ENCODE measurements at regions not wholly inside any gene's neighbourhood (a gene's known extent, or its start where the extent isn't known, plus 50 kb on each side); places are given as distances from the start of the nearest gene placed in this dataset.

- TF ChIP-seq CTCF (IDR thresholded peaks at IDR 0.05; ENCODE audit: extremely low read depth, missing control alignments): no peak
- DNase-seq (ENCODE audit: low spot score): no peak
Measured at GRCh38 chr11:45580399-45580798, 85.0 kb downstream of the CHST1 start.

GRCh38 chr11:45578316-45578715, 87.1 kb downstream of the CHST1 start:
- TF ChIP-seq CTCF (IDR thresholded peaks at IDR 0.05; ENCODE audit: extremely low read depth, missing control alignments): no peak
- DNase-seq (ENCODE audit: low spot score): no peak

- no peak for TF ChIP-seq CTCF (IDR thresholded peaks at IDR 0.05; ENCODE audit: extremely low read depth, missing control alignments)
- DNase-seq (ENCODE audit: low spot score): no peak
Measured at GRCh38 chr11:45577752-45578151, 87.7 kb downstream of the CHST1 start.

GRCh38 chr11:45576461-45577215, 88.8 kb downstream of the CHST1 start:
- no peak for TF ChIP-seq CTCF (IDR thresholded peaks at IDR 0.05; ENCODE audit: extremely low read depth, missing control alignments)
- no peak for DNase-seq (ENCODE audit: low spot score)

- DNase-seq (ENCODE audit: low spot score): no peak
Measured at GRCh38 chr11:45573728-45574127, 91.7 kb downstream of the CHST1 start.

GRCh38 chr11:45572354-45573123, 92.9 kb downstream of the CHST1 start:
- no peak for TF ChIP-seq CTCF (IDR thresholded peaks at IDR 0.05; ENCODE audit: extremely low read depth, missing control alignments)
- no peak for DNase-seq (ENCODE audit: low spot score)

More at GRCh38 chr11:45573728-45574127, 91.7 kb downstream of the CHST1 start:
- no peak for TF ChIP-seq CTCF (IDR thresholded peaks at IDR 0.05; ENCODE audit: extremely low read depth, missing control alignments)

GRCh38 chr11:45569776-45570175, 95.6 kb downstream of the CHST1 start:
- no peak for DNase-seq (ENCODE audit: low spot score)
- TF ChIP-seq CTCF (IDR thresholded peaks at IDR 0.05; ENCODE audit: extremely low read depth, missing control alignments): no peak

Measured in GM20000 (cell line).